Fibroblast of lung (primary cell): ENCODE measurements at regions not wholly inside any gene's neighbourhood (a gene's known extent, or its start where the extent isn't known, plus 50 kb on each side); places are given as distances from the start of the nearest gene placed in this dataset.
A peak's percentile ranks its signal among the peaks of the same experiment; 100 is the strongest.

Source experiments
- DNase-seq, 2 donors: peaks; one replicate each; pipeline versions ENCODE4 v3.0.0 to v3.0.0-alpha.2; 2010; ENCODE audit warnings: low read depth in 2 of 2
- H2AFZ ChIP-seq: 2 replicates; pipeline ENCODE4 v1.5.1; 2012; ENCODE audit warnings: low read length, control low read depth, inconsistent platforms
- H3K27ac ChIP-seq: 2 replicates; pipeline ENCODE4 v1.5.1; 2011; ENCODE audit warnings: low read length, control low read depth; ENCODE audit not compliant: insufficient read depth
- H3K27me3 ChIP-seq: 2 replicates; pipeline ENCODE4 v1.5.1; 2011; ENCODE audit warnings: mild to moderate bottlenecking, low read length; ENCODE audit not compliant: control insufficient read depth, insufficient read depth
- H3K36me3 ChIP-seq: 2 replicates; pipeline ENCODE4 v1.5.1; 2011; ENCODE audit warnings: low read length; ENCODE audit not compliant: control insufficient read depth, insufficient read depth
- H3K4me1 ChIP-seq: 2 replicates; pipeline ENCODE4 v1.5.1; 2011; ENCODE audit warnings: low read length; ENCODE audit not compliant: control insufficient read depth, insufficient read depth; ENCODE audit errors: extremely low read depth
- H3K4me2 ChIP-seq: 2 replicates; pipeline ENCODE4 v1.5.1; 2011; ENCODE audit warnings: low read length, control low read depth; ENCODE audit not compliant: insufficient read depth; ENCODE audit errors: extremely low read depth
- H3K4me3 ChIP-seq, 4 experiments: fragments of 200-600 bp in 1 of 4; sonication (generic) in 1 of 4; replicated peaks in 1 of 4; 2 replicates each; pipeline ENCODE4 v1.5.1; 2011 to 2016; ENCODE audit warnings: low read length in 4 of 4, low read depth in 3 of 4, mild to moderate bottlenecking in 3 of 4, control low read depth in 2 of 4, inconsistent platforms in 1 of 4, mixed read lengths in 1 of 4; ENCODE audit not compliant: insufficient read depth in 1 of 4; ENCODE audit errors: control extremely low read depth in 1 of 4
- H3K79me2 ChIP-seq: 2 replicates; pipeline ENCODE4 v1.5.1; 2012; ENCODE audit warnings: mild to moderate bottlenecking, low read length, inconsistent platforms; ENCODE audit not compliant: control insufficient read depth, insufficient read depth
- H3K9ac ChIP-seq: 2 replicates; pipeline ENCODE4 v1.5.1; 2011; ENCODE audit warnings: mild to moderate bottlenecking, low read length, control low read depth; ENCODE audit not compliant: insufficient read depth
- H3K9me3 ChIP-seq: 2 replicates; pipeline ENCODE4 v1.5.1; 2012; ENCODE audit warnings: low read depth, low read length; ENCODE audit not compliant: control insufficient read depth, insufficient read depth
- H4K20me1 ChIP-seq: 2 replicates; pipeline ENCODE4 v1.5.1; 2011; ENCODE audit warnings: low read length; ENCODE audit not compliant: control insufficient read depth, insufficient read depth; ENCODE audit errors: extremely low read depth
- CTCF ChIP-seq, 2 donors: IDR thresholded peaks in 1 of 2; conservative IDR thresholded peaks in 1 of 2; 1 replicate in 1 of 2; 2 replicates in 1 of 2; pipeline ENCODE4 v1.5.1; 2011 to 2012; ENCODE audit warnings: low read length in 2 of 2, control low read depth in 1 of 2, inconsistent platforms in 1 of 2, low read depth in 1 of 2, mild to moderate bottlenecking in 1 of 2
- EZH2 ChIP-seq: IDR thresholded peaks from 2 replicates; pipeline ENCODE4 v1.5.1; 2012; ENCODE audit warnings: low read length, control low read depth, mild to moderate bottlenecking; ENCODE audit errors: missing control alignments

DNA sequence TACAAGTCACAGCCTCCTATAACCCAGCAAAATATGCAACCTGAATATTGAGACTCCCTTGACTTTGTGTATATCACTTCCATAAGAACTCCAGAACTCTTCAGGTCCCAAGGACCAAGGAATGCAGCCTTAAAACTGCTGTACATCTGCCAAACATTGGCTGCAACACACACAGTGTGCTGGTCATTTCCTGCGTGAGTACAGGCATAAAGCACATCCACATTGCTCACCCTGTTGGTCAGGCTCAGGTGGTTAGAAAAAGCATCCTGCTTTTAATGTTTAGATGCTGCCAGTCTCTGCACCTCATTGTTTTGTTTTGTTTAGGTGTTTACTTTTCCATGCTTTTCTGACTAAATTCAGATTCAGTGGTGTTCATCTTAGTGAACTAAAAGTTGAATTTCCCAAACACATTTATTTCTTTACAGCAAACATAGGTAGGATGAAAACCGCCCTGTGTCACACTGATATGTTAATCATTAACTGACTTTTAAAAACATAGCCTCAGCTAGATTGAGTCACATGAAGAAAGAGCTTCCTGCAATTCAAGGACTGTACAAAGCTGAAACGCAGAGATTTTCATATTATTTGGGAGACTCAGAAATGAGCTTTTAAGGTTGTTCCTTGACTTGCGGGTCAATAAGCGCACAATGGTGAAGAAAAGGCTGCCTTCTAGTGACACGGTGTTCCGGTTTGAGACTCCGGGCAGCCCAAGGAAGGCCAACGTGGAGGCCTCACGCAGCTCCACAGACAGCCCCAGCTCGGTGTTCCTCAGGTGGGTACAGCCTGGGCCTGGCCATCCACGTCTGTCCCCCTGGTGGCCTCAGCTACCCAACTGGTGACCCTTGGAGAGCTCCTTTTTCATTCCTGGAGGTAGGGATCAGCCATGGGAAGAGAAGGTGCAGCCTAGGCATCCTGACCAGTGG lies 52.2 kb upstream of the GRAMD2B start:
- Histone ChIP-seq H3K27ac (no peak overlapping the region), H3K4me3 (no peak overlapping the region), H2AFZ (no peak overlapping the region), H3K36me3 (no peaks in the 10 kb centered on the region), H3K9ac (no peak overlapping the region), H3K4me1 (no peaks in the 10 kb centered on the region), H3K27me3 (no peaks in the 10 kb centered on the region), H3K79me2 (no peaks in the 10 kb centered on the region), H4K20me1 (no peaks in the 10 kb centered on the region), H3K9me3 (no peaks in the 10 kb centered on the region), H3K4me2 (no peak overlapping the region)
- peak in 1 of 2 donors; percentile 76 for DNase-seq
- TF ChIP-seq CTCF (conservative IDR thresholded peaks at IDR 0.05 in 1 of 2, IDR thresholded peaks at IDR 0.05 in 1 of 2; ENCODE audit: low read depth in 1 of 2, low read length in 2 of 2) (no peak), EZH2 (no peak)

GRCh38 chr5:126373375-126374108 lies 49.7 kb upstream of the GRAMD2B start:
- no peaks in the 10 kb centered on the region for H3K9me3 ChIP-seq

More at GRCh38 chr5:126373375-126374108, 49.7 kb upstream of the GRAMD2B start:
- Histone ChIP-seq H3K36me3 (no peaks in the 10 kb centered on the region), H3K27me3 (no peaks in the 10 kb centered on the region), H3K4me2 (no peak overlapping the region), H3K9ac (no peak overlapping the region), H3K4me1 (no peaks in the 10 kb centered on the region), H3K27ac (no peak overlapping the region), H4K20me1 (no peaks in the 10 kb centered on the region), H3K79me2 (no peaks in the 10 kb centered on the region), H2AFZ (no peak overlapping the region), H3K4me3 (no peak overlapping the region)
- TF ChIP-seq CTCF (conservative IDR thresholded peaks at IDR 0.05 in 1 of 2, IDR thresholded peaks at IDR 0.05 in 1 of 2; ENCODE audit: low read depth in 1 of 2, low read length in 2 of 2): no peak
- TF ChIP-seq EZH2: no peak
- DNase-seq: peak in 1 of 2 donors; percentile 86
